SIG-M5 treated with dmso at 0.1 percent for 504 hours (cell line): ENCODE measurements at regions not wholly inside any gene's neighbourhood (a gene's known extent, or its start where the extent isn't known, plus 50 kb on each side); places are given as distances from the start of the nearest gene placed in this dataset.
"Not testable (repeated sequence)": the region's sequence is repeated elsewhere in the genome, so short reads cannot be mapped to it uniquely, and the experiment has no call there.

Source experiments
- DNase-seq: peaks from one replicate; lab custom pipeline; 2025; ENCODE audit not compliant: unreplicated experiment; lab: John Stamatoyannopoulos, UW

GRCh38 chr7:142698429-142698828, 50.8 kb upstream of the PRSS1 start:
- DNase-seq, result no peak

- no peak for DNase-seq
Observed at GRCh38 chr7:142697270-142697669, 52.0 kb upstream of the PRSS1 start.

GRCh38 chr7:142696456-142697179, 52.7 kb upstream of the PRSS1 start:
- DNase-seq, result no peak

GRCh38 chr7:142693911-142694310, 55.4 kb upstream of the PRSS1 start:
- DNase-seq, result no peak

GRCh38 chr7:142690554-142691182, 58.6 kb upstream of the PRSS1 start:
- DNase-seq, result no peak

GRCh38 chr7:142689439-142690120, 59.7 kb upstream of the PRSS1 start:
- DNase-seq, result no peak

- no peak for DNase-seq
Observed at GRCh38 chr7:142685877-142686508, 63.3 kb upstream of the PRSS1 start.

GRCh38 chr7:142681314-142682092, 67.8 kb upstream of the PRSS1 start:
- no peak for DNase-seq

GRCh38 chr7:142671506-142671905, 77.8 kb upstream of the PRSS1 start:
- DNase-seq, result no peak

- no peak for DNase-seq
Observed at GRCh38 chr7:142670511-142670910, 78.8 kb upstream of the PRSS1 start.

- DNase-seq, result no peak
Observed at GRCh38 chr7:142669074-142669654, 80.1 kb upstream of the PRSS1 start.

- DNase-seq, result peak; percentile 7
Observed at GRCh38 chr7:142668495-142668894, 80.8 kb upstream of the PRSS1 start.

GRCh38 chr7:142657376-142657775, 91.9 kb upstream of the PRSS1 start:
- no peak for DNase-seq

GRCh38 chr7:142654398-142654797, 94.9 kb upstream of the PRSS1 start:
- DNase-seq, result no peak

GRCh38 chr7:142647749-142648148, 101.5 kb upstream of the PRSS1 start:
- no peak for DNase-seq

- no peak for DNase-seq
Observed at GRCh38 chr7:142646386-142647140, 102.7 kb upstream of the PRSS1 start.

- no peak for DNase-seq
Observed at GRCh38 chr7:142645777-142646176, 103.5 kb upstream of the PRSS1 start.

- no peak for DNase-seq
Observed at GRCh38 chr7:142642316-142642715, 107.0 kb upstream of the PRSS1 start.

GRCh38 chr7:142641252-142641651, 108.0 kb upstream of the PRSS1 start:
- DNase-seq, result not testable (repeated sequence)

- DNase-seq, result no peak
Observed at GRCh38 chr7:142638581-142638980, 110.7 kb upstream of the PRSS1 start.
